HUDEP-2 (cell line): ENCODE measurements at regions not wholly inside any gene's neighbourhood (a gene's known extent, or its start where the extent isn't known, plus 50 kb on each side); places are given as distances from the start of the nearest gene placed in this dataset.

Source experiments
- DNase-seq, 76 experiments: peaks; one replicate each; lab custom pipeline; 2025; ENCODE audit not compliant: unreplicated experiment in 76 of 76; lab: John Stamatoyannopoulos, UW

DNA sequence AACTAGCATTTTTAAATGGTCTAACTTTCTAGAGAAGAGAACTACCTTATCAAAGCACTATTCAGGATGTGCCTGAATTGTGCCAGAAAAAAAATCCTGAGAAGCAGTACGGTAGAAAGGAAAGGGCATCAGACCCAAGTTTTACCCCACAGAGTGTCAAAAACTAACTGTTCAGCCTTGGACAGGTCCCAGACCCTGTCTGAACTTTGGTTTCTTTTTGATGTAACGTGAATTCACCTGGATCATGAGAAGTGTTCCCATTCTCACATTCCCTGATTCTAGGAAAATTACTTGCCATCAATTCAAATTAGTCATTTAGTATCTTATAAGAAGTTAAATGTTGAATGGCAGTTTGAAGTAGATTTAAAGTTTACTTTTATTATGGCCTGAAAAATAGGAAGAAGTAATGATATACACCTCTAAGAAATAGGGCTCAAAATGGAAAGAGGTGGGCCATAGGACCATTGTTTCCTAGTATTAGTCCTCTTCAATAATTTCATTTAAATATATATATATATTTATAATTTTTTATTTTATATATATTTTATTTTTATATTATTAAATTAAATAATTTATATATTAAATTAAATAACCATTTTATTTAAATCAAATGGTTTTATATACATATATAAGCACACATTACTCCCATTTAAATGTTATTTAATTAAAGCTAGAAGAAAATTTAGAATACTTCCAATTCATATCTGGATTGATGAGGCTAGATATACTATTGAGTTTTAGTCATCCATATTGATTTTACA is 181.9 kb upstream of the PPARGC1A start:
- no peak for DNase-seq

- no peak for DNase-seq
Observed at GRCh38 chr4:24070117-24070516, 180.3 kb upstream of the PPARGC1A start.

DNA sequence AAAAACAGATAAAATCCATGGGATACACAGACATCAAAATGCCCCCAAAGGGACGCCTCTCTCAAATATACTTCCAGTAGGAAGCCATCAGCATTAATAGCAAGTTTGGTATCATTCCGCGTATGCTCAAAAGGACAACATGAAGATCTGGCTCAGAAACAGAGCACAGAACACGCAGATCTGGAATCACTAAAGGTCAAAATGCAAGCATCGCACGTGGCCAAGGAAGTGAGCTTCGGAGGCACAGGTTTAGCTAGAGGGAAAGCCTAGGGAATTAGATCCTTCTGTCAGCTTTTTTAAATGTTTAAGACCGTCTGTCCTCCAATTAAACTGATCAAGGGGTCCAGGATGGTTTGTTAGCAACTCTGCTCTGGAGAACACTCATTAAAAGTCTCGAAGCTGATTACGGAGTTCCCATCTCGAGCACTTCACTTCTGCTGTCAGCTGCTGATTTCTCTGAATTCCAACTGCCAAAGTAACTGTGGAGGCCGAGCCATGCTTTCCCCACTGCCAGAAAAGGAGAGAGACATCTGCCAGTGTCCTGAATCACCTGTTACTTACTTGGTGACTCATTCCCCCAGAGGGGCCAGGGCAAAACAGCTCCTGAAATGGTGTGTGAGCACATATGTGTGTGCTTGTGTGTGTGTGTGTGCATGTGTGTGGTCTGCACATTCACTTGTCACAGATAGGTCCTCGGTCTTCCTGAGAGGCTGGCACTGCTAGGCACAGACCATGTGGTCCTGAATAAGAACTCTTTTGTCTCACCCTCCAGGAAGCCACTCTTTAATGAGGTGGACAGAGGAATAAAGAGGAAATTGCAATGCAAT is 177.7 kb upstream of the PPARGC1A start:
- DNase-seq = no peak

DNA sequence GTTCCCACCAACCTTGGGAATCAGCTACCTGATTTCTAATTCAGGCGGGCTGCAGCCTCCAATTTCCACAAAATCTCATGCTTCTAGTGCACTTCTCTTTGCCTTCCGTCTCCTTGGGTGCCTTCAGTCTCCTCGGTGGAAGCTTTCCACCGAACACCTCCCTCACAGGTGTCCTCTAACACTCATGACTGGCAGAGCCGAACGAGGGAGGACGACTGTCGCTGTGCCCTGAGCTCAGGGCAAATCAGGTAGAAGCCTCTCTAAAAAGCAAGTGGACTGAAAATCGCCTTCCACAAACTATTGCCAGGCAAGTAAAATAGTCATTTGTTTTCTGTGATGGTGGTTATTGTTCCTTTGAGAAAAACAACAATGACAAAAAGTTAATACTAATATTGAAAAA is 176.1 kb upstream of the PPARGC1A start:
- no peak for DNase-seq

DNA sequence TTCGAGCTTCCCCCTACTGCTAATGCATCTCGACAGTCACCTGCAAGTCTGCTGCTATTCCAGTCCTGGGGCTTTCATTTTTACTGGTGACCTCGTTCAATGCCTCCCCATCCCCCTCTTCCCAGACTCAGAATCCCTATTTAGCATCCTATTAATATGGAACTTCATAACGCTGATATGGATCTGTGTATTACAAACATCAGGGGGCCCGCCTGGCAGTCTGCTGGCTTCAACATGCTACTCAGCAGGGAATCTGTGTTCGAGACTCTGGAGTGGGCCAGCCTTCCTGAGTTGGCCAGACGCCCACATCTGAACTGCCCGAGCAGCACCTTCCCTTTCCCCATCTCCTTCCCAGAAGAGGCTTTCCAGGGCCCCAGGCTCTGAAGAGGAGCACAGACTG is 173.9 kb upstream of the PPARGC1A start:
- DNase-seq = no peak

GRCh38 chr4:24060932-24061331 is 171.1 kb upstream of the PPARGC1A start:
- DNase-seq = no peak

GRCh38 chr4:24059839-24060238 is 170.0 kb upstream of the PPARGC1A start:
- DNase-seq = no peak

DNA sequence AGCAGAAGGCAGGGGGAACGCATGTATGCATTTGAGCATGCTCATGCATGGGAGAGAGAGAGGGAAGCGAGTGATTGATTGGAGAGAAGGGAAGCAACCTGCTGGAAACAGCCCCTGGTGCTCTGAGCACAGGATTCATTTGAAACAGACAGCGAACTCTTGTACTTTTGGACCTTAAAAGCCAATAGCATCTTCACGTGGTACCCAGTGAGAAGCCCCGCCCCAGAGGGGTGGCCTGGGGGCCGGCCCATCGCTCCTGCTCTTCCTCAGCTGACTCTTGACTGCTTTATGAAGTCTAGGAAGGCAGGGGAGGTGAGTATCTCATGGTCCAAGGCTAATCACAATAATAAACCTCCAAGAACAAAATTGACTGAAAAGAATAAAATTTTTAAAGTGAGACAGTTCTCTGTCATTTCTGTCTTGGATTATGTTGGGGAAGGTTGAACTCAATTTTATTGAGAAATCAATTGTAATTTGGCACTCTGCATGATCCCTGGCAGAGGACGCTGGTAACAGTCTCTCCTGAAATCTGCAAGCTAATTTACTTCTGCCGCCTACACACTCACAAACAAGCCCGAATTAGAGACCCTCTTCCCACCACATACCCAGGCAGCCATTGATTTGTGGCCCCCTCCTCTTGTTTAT is 168.2 kb upstream of the PPARGC1A start:
- DNase-seq = no peak

DNA sequence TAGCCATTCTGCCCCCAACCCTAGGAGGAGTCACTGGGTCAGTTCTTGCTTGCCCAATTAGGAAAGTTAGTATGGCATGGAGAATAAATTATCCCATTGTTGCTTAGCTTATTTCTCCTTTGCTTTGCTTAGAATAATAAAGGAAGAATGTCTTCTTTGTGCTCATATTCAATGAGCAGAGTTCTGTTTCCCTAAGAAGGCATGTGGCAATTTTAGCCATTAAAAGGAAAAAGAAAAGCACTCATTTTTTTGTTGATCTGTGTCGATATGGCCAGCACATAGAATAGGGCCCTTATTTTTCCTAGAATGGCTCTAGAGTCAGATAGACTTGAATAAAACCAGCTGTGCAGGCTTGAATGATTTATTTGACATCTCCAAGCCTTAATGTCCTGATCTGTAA is 166.4 kb upstream of the PPARGC1A start:
- DNase-seq = no peak

- no peak for DNase-seq
Observed at GRCh38 chr4:24055623-24056022, 165.8 kb upstream of the PPARGC1A start.

DNA sequence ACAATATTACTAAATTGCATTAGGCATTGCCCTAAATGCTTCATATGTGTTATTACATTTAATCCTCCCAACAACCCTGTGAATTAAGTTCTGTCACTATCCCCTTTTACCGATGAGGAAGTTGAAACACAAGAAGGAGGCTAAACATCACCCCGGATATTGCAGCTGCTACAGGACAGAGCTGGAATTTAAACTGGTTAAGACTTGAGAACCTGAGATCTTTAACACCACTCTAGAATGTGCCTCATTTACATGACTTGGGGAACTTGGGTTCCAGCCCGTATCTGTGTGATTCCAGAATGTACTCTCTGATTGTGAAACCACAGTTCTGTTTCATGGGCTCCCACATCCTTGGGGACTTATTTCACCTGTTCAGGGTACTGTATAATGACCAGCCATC is 165.1 kb upstream of the PPARGC1A start:
- DNase-seq = no peak

DNA sequence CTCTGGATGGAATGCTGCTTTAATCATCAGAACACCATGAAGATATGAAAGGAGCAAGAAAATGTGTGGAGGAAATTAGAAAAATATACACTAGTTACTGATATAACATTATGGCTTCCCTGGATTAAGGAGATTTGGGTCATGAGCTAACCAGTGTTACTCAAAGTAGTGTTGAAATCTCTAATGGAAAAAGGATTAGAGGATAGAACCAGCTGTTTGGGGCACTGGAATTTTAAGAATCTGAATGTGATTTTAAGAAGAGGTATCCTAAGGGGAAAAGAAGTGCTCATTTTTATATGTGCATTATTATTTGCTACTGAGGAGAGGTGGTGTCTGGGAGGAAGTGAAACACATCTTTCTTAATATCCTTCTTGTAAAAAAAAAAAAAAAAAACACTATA is 164.1 kb upstream of the PPARGC1A start:
- DNase-seq = no peak

GRCh38 chr4:24044610-24045589 is 155.1 kb upstream of the PPARGC1A start:
- no peak for DNase-seq

- DNase-seq = no peak
Observed at GRCh38 chr4:24042094-24042493, 152.2 kb upstream of the PPARGC1A start.

GRCh38 chr4:24040811-24041210 is 151.0 kb upstream of the PPARGC1A start:
- no peak for DNase-seq

DNA sequence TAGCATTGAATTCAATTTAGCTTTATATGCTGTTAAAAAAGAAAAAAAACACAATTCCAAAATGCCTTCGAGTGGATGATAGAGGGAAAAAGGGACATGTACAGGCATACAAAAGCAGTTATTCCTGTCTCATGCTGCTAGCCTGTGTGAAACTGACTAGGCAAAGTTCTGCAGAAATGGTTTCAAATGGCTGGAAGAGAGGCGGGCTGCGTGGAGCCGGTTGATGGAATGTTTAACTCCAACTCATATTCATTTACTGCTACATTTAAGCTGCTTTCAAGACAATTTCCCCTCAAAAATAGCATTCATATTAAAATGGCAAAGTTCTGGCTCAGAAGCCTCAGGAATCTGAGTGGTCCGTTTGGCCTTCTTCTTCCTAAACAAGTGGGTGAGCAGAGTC is 143.8 kb upstream of the PPARGC1A start:
- DNase-seq = no peak

- DNase-seq = peak in 5 of 76 experiments; percentile 0 to 10 (median 4)
Observed at GRCh38 chr4:24032371-24032989, 142.6 kb upstream of the PPARGC1A start.

DNA sequence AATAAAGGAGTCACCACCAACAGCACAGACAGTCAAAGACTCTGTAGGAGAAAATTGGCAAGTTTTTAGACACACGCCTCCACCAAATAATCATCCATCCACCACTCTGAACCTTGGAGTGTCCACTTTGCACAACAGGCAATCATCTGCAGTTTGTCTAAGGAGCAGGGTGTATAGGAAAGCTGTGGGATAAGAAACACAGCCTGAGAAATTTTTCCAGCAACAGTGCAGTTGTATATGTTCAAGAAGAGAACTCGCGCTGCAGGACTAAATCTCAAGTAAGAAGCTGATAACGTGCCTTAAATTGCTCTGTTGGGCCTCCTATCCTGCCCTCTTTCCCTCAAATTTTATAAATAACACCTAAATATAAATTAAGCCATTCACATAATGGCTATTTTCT is 136.7 kb upstream of the PPARGC1A start:
- DNase-seq = no peak

DNA sequence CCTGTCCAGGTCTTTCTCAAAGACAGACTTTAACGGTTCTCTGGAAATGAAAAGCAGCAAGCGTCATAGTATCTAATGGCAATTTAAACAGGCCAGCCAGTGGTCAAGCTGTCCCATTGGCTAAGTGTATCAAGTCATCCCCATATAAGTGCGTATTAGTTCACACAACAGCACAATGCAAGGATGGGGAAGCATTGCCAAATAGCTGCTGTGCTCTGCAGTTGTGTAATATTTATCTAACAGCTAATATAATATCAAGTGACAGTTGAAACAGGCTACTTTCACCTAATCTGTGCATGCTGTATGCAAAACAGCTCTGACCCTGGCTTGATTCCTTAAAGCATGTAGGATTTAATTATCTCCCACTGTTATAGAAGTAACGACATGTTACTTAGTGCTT is 134.8 kb upstream of the PPARGC1A start:
- DNase-seq = no peak

- DNase-seq = peak in 1 of 76 experiments; percentile 0
Observed at GRCh38 chr4:24024157-24024556, 134.3 kb upstream of the PPARGC1A start.
